ENCODE measurements at regions not wholly inside any gene's neighbourhood (a gene's known extent, or its start where the extent isn't known, plus 50 kb on each side); places are given as distances from the start of the nearest gene placed in this dataset.
"Not testable (repeated sequence)": the region's sequence is repeated elsewhere in the genome, so short reads cannot be mapped to it uniquely, and the experiment has no call there.

DNA sequence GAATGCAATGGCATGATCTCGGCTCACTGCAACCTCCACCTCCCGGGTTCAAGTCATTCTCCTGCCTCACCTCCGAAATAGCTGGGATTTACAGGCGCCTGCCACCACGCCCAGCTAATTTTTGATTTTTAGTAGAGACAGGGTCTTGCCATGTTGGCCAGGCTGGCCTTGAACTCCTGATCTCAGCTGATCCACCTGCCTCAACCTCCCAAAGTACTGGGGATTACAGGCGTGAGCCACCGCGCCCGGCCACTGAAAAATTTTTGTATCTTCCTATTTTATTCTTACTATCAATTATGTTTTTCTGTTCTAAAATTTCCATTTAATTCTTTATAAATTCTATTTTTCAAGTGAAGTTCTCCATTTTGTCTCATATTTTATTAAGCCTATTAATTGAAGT is 730.4 kb downstream of the EDEM1 start:
- H3K9me3 ChIP-seq, result no peaks in the 10 kb centered on the region
- no peak overlapping the region for H3K27ac ChIP-seq
- no peaks in the 10 kb centered on the region for H3K27me3 ChIP-seq
- H3K36me3 ChIP-seq, result no peaks in the 10 kb centered on the region
- no peaks in the 10 kb centered on the region for H3K4me1 ChIP-seq
- no peak for DNase-seq
- intact Hi-C loops (cut with DNase I), result no loop called here
- no peak for TF ChIP-seq POLR2AphosphoS5 (IDR thresholded peaks at IDR 0.05)
- TF ChIP-seq CTCF (IDR thresholded peaks at IDR 0.05), result no peak
- no peak for TF ChIP-seq POLR2A (IDR thresholded peaks at IDR 0.05)
- no peak for TF ChIP-seq EP300 (IDR thresholded peaks at IDR 0.05)
- no peak overlapping the region for H3K4me3 ChIP-seq
- 95% methylated on average over 9 of the region's 9 CpGs for WGBS, 2 donors

DNA sequence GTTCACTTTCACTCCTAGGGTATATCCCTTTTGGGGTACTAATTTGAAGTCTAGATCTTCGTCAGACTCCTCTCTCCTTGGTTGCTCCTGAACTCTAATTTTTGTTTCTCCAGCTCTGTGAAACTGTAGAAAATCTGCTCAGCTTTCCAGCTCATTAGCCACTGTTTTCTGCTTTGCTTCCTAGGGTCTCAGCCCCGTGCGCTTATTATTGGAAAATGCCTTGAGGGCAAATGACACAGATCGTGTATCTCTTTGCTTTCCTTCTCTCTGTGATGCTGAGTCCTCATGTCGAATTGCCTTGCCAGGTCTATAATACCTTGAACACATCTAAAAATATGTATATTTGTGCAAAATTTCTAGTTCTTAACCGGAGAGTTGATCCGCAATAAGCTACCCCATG is 731.1 kb downstream of the EDEM1 start:
- Histone ChIP-seq H3K27ac (no peak overlapping the region), H3K27me3 (no peaks in the 10 kb centered on the region), H3K4me3 (no peak overlapping the region), H3K36me3 (no peaks in the 10 kb centered on the region), H3K9me3 (no peaks in the 10 kb centered on the region), H3K4me1 (no peaks in the 10 kb centered on the region)
- DNase-seq, result no peak
- WGBS, 2 donors, result 66 to 81% methylated on average over 7 of the region's 7 CpGs
- intact Hi-C loops (cut with DNase I), result no loop called here
- TF ChIP-seq POLR2AphosphoS5 (IDR thresholded peaks at IDR 0.05) (no peak), EP300 (IDR thresholded peaks at IDR 0.05) (no peak), POLR2A (IDR thresholded peaks at IDR 0.05) (no peak), CTCF (IDR thresholded peaks at IDR 0.05) (no peak)

DNA sequence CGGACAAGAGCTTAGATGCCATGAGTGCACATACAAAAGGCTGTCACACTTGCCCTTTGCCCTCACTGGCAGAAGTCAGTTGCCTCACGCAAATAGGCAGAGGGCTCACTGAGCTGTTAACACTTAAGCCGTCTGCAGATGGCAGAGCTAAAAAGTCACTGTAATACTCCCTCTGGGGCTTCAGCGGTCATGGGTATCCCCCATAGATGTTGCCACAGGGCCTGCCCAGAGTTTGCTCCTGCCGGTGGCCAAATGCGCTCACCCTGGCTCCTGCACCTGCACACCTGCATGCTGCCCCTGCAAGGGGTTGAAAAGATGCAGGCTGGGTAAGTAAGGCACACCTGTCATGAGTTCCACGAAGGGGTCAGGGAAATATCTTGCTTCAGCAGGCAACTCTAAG is 741.5 kb downstream of the EDEM1 start:
- DNase-seq, result no peak
- intact Hi-C loops (cut with DNase I), result no loop called here
- Histone ChIP-seq H3K27ac (no peak overlapping the region), H3K27me3 (no peaks in the 10 kb centered on the region), H3K9me3 (no peaks in the 10 kb centered on the region), H3K4me3 (no peak overlapping the region), H3K36me3 (no peaks in the 10 kb centered on the region), H3K4me1 (no peaks in the 10 kb centered on the region)
- TF ChIP-seq POLR2AphosphoS5 (IDR thresholded peaks at IDR 0.05) (no peak), POLR2A (IDR thresholded peaks at IDR 0.05) (no peak), EP300 (IDR thresholded peaks at IDR 0.05) (no peak), CTCF (IDR thresholded peaks at IDR 0.05) (no peak)
- 77 to 89% methylated on average over 7 of the region's 7 CpGs for WGBS, 2 donors

GRCh38 chr3:5944061-5944460 is 756.6 kb downstream of the EDEM1 start:
- 48 to 68% methylated on average over 4 of the region's 4 CpGs for WGBS, 2 donors
- H3K4me1 ChIP-seq; H3K4me3 ChIP-seq; H3K27me3 ChIP-seq; H3K9me3 ChIP-seq; H3K36me3 ChIP-seq; intact Hi-C loops (cut with DNase I); DNase-seq; H3K27ac ChIP-seq: not testable (repeated sequence)

DNA sequence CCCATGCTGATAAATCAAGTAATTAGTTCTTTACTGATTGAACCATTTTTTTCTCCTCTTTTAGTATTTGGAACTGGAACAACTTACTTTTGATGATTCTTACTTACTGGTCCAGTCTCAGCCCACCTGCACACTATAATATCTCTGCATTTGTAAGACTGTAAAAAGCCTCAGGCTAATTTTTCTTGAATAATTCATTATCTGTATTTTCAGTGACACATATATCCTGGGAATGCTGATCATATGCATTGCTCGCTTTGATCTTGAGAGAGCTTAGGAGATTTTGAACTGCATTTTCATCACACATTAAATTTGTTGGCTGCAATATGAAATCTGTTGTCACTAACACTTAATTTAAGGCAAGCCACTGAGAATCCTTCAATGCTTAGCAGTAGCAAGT is 760.6 kb downstream of the EDEM1 start:
- H3K4me3 ChIP-seq, result no peak overlapping the region
- H3K27me3 ChIP-seq, result no peaks in the 10 kb centered on the region
- no peak overlapping the region for H3K27ac ChIP-seq
- no peaks in the 10 kb centered on the region for H3K9me3 ChIP-seq
- intact Hi-C loops (cut with DNase I), result no loop called here
- DNase-seq, result no peak
- H3K4me1 ChIP-seq, result no peaks in the 10 kb centered on the region
- WGBS, 2 donors, result 90 to 94% methylated on average over 1 of the region's 1 CpG
- no peak for TF ChIP-seq EP300 (IDR thresholded peaks at IDR 0.05)
- no peak for TF ChIP-seq POLR2A (IDR thresholded peaks at IDR 0.05)
- no peak for TF ChIP-seq POLR2AphosphoS5 (IDR thresholded peaks at IDR 0.05)
- no peak for TF ChIP-seq CTCF (IDR thresholded peaks at IDR 0.05)
- no peaks in the 10 kb centered on the region for H3K36me3 ChIP-seq
